ENCODE measurements at regions not wholly inside any gene's neighbourhood (a gene's known extent, or its start where the extent isn't known, plus 50 kb on each side); places are given as distances from the start of the nearest gene placed in this dataset.
A peak's percentile ranks its signal among the peaks of the same experiment; 100 is the strongest.
"Not testable (repeated sequence)": the region's sequence is repeated elsewhere in the genome, so short reads cannot be mapped to it uniquely, and the experiment has no call there.

GRCh38 chr5:21391506-21391905 lies 1403.5 kb upstream of the CDH18 start:
- H3K9me3 ChIP-seq (ENCODE audit: control insufficient read depth, insufficient read depth, low read depth, low read length): no peaks in the 10 kb centered on the region
- H3K9ac ChIP-seq (ENCODE audit: insufficient read depth, low read length): no peak overlapping the region
- H3K79me2 ChIP-seq (ENCODE audit: control insufficient read depth, insufficient read depth, low read length): no peaks in the 10 kb centered on the region
- no peak overlapping the region for H3K4me3 ChIP-seq (replicated peaks in 1 of 4; ENCODE audit: control extremely low read depth in 1 of 4, insufficient read depth in 1 of 4, low read depth in 3 of 4, low read length in 4 of 4)
- TF ChIP-seq EZH2 (IDR thresholded peaks at IDR 0.05; ENCODE audit: low read length, missing control alignments): no peak
- TF ChIP-seq CTCF (conservative IDR thresholded peaks at IDR 0.05 in 1 of 2, IDR thresholded peaks at IDR 0.05 in 1 of 2; ENCODE audit: low read depth in 1 of 2, low read length in 2 of 2): no peak
- H3K27ac ChIP-seq (ENCODE audit: insufficient read depth, low read length): no peak overlapping the region
- H2AFZ ChIP-seq (ENCODE audit: low read length): no peak overlapping the region
- no peaks in the 10 kb centered on the region for H4K20me1 ChIP-seq (ENCODE audit: control insufficient read depth, extremely low read depth, insufficient read depth, low read length)
- no peaks in the 10 kb centered on the region for H3K4me1 ChIP-seq (ENCODE audit: control insufficient read depth, extremely low read depth, insufficient read depth, low read length)
- no peaks in the 10 kb centered on the region for H3K36me3 ChIP-seq (ENCODE audit: control insufficient read depth, insufficient read depth, low read length)
- H3K4me2 ChIP-seq (ENCODE audit: extremely low read depth, insufficient read depth, low read length): no peak overlapping the region
- no peak for DNase-seq (ENCODE audit: low read depth in 2 of 2)
- no peaks in the 10 kb centered on the region for H3K27me3 ChIP-seq (ENCODE audit: control insufficient read depth, insufficient read depth, low read length)

- not testable (repeated sequence) for H3K36me3 ChIP-seq (ENCODE audit: control insufficient read depth, insufficient read depth, low read length)
These were observed 1372.8 kb upstream of the CDH18 start for GRCh38 chr5:21360754-21361153.

GRCh38 chr5:21341948-21342261 lies 1353.9 kb upstream of the CDH18 start:
- H3K79me2 ChIP-seq (ENCODE audit: control insufficient read depth, insufficient read depth, low read length); H2AFZ ChIP-seq (ENCODE audit: low read length); H3K36me3 ChIP-seq (ENCODE audit: control insufficient read depth, insufficient read depth, low read length); H3K9me3 ChIP-seq (ENCODE audit: control insufficient read depth, insufficient read depth, low read depth, low read length); H3K27me3 ChIP-seq (ENCODE audit: control insufficient read depth, insufficient read depth, low read length); H3K4me2 ChIP-seq (ENCODE audit: extremely low read depth, insufficient read depth, low read length); H4K20me1 ChIP-seq (ENCODE audit: control insufficient read depth, extremely low read depth, insufficient read depth, low read length); H3K9ac ChIP-seq (ENCODE audit: insufficient read depth, low read length); H3K4me1 ChIP-seq (ENCODE audit: control insufficient read depth, extremely low read depth, insufficient read depth, low read length); H3K27ac ChIP-seq (ENCODE audit: insufficient read depth, low read length): not testable (repeated sequence)
- DNase-seq (ENCODE audit: low read depth in 2 of 2): peak; percentile 41 to 60
- H3K4me3 ChIP-seq (replicated peaks in 1 of 4; ENCODE audit: control extremely low read depth in 1 of 4, insufficient read depth in 1 of 4, low read depth in 3 of 4, low read length in 4 of 4): peak overlapping the region in 1 of 4 experiments; percentile 38

More at GRCh38 chr5:21360754-21361153, 1372.8 kb upstream of the CDH18 start:
- not testable (repeated sequence) for H3K4me3 ChIP-seq (replicated peaks in 1 of 4; ENCODE audit: control extremely low read depth in 1 of 4, insufficient read depth in 1 of 4, low read depth in 3 of 4, low read length in 4 of 4); H3K27ac ChIP-seq (ENCODE audit: insufficient read depth, low read length); H3K4me2 ChIP-seq (ENCODE audit: extremely low read depth, insufficient read depth, low read length); DNase-seq (ENCODE audit: low read depth in 2 of 2); H4K20me1 ChIP-seq (ENCODE audit: control insufficient read depth, extremely low read depth, insufficient read depth, low read length); H3K9me3 ChIP-seq (ENCODE audit: control insufficient read depth, insufficient read depth, low read depth, low read length); H2AFZ ChIP-seq (ENCODE audit: low read length); H3K9ac ChIP-seq (ENCODE audit: insufficient read depth, low read length); H3K27me3 ChIP-seq (ENCODE audit: control insufficient read depth, insufficient read depth, low read length); H3K4me1 ChIP-seq (ENCODE audit: control insufficient read depth, extremely low read depth, insufficient read depth, low read length); H3K79me2 ChIP-seq (ENCODE audit: control insufficient read depth, insufficient read depth, low read length)

GRCh38 chr5:21341203-21341947 lies 1353.4 kb upstream of the CDH18 start:
- not testable (repeated sequence) for H2AFZ ChIP-seq (ENCODE audit: low read length); H3K27me3 ChIP-seq (ENCODE audit: control insufficient read depth, insufficient read depth, low read length); H3K27ac ChIP-seq (ENCODE audit: insufficient read depth, low read length); H3K79me2 ChIP-seq (ENCODE audit: control insufficient read depth, insufficient read depth, low read length); H4K20me1 ChIP-seq (ENCODE audit: control insufficient read depth, extremely low read depth, insufficient read depth, low read length); H3K4me2 ChIP-seq (ENCODE audit: extremely low read depth, insufficient read depth, low read length); H3K9me3 ChIP-seq (ENCODE audit: control insufficient read depth, insufficient read depth, low read depth, low read length); H3K4me1 ChIP-seq (ENCODE audit: control insufficient read depth, extremely low read depth, insufficient read depth, low read length); H3K9ac ChIP-seq (ENCODE audit: insufficient read depth, low read length); H3K36me3 ChIP-seq (ENCODE audit: control insufficient read depth, insufficient read depth, low read length)
- peak in 1 of 2 donors; percentile 5 for TF ChIP-seq CTCF (conservative IDR thresholded peaks at IDR 0.05 in 1 of 2, IDR thresholded peaks at IDR 0.05 in 1 of 2; ENCODE audit: low read depth in 1 of 2, low read length in 2 of 2)
- peak overlapping the region in 1 of 4 experiments; percentile 38 for H3K4me3 ChIP-seq (replicated peaks in 1 of 4; ENCODE audit: control extremely low read depth in 1 of 4, insufficient read depth in 1 of 4, low read depth in 3 of 4, low read length in 4 of 4)
- peak; percentile 58 to 63 for DNase-seq (ENCODE audit: low read depth in 2 of 2)

- not testable (repeated sequence) for H3K9me3 ChIP-seq (ENCODE audit: control insufficient read depth, insufficient read depth, low read depth, low read length); H3K27ac ChIP-seq (ENCODE audit: insufficient read depth, low read length); H3K36me3 ChIP-seq (ENCODE audit: control insufficient read depth, insufficient read depth, low read length); H3K9ac ChIP-seq (ENCODE audit: insufficient read depth, low read length); H3K4me3 ChIP-seq (replicated peaks in 1 of 4; ENCODE audit: control extremely low read depth in 1 of 4, insufficient read depth in 1 of 4, low read depth in 3 of 4, low read length in 4 of 4); H3K27me3 ChIP-seq (ENCODE audit: control insufficient read depth, insufficient read depth, low read length); H4K20me1 ChIP-seq (ENCODE audit: control insufficient read depth, extremely low read depth, insufficient read depth, low read length); H2AFZ ChIP-seq (ENCODE audit: low read length); H3K79me2 ChIP-seq (ENCODE audit: control insufficient read depth, insufficient read depth, low read length); H3K4me2 ChIP-seq (ENCODE audit: extremely low read depth, insufficient read depth, low read length); H3K4me1 ChIP-seq (ENCODE audit: control insufficient read depth, extremely low read depth, insufficient read depth, low read length)
- peak; percentile 0 to 53 for DNase-seq (ENCODE audit: low read depth in 2 of 2)
These were observed 1352.2 kb upstream of the CDH18 start for GRCh38 chr5:21340233-21340632.

All from fibroblast of lung (primary cell).